WTC11 (cell line): ENCODE measurements at regions not wholly inside any gene's neighbourhood (a gene's known extent, or its start where the extent isn't known, plus 50 kb on each side); places are given as distances from the start of the nearest gene placed in this dataset.

Experiments used
- ATAC-seq: fragments of 200-7000 bp; cut with Tn5 transposase; 2 replicates; pipeline ENCODE4 v1.10.0; 2021; ENCODE audit warnings: mild to moderate bottlenecking, moderate library complexity
- CTCF ChIA-PET: fragments of 300-600 bp; sonication (Branson Sonifier 250); formaldehyde crosslinking; loops from one replicate; lab custom pipeline; 2021; ENCODE audit warnings: antibody characterized with exemption; lab: Charles Lee
- POLR2A ChIA-PET: fragments of 350-600 bp; sonication (Branson Sonifier 250); formaldehyde crosslinking; loops from one replicate; lab custom pipeline; 2021; ENCODE audit warnings: antibody characterized with exemption; lab: Charles Lee
- DNase-seq: peaks from one replicate; pipeline ENCODE4 v3.0.0; 2021; ENCODE audit warnings: low spot score
- H3K27ac Mint-ChIP-seq: 2 replicates; pipeline ENCODE4 v1.8.0; 2021; ENCODE audit warnings: mixed read lengths
- H3K27me3 Mint-ChIP-seq: 2 replicates; pipeline ENCODE4 v1.8.0; 2021; ENCODE audit warnings: low read depth, mild to moderate bottlenecking, moderate library complexity, mixed read lengths
- H3K36me3 Mint-ChIP-seq: 2 replicates; pipeline ENCODE4 v1.8.0; 2021; ENCODE audit warnings: mixed read lengths
- H3K4me1 Mint-ChIP-seq: 2 replicates; pipeline ENCODE4 v1.8.0; 2022; ENCODE audit warnings: mixed read lengths
- H3K4me3 Mint-ChIP-seq: 2 replicates; pipeline ENCODE4 v1.8.0; 2021; ENCODE audit warnings: mild to moderate bottlenecking, moderate library complexity, mixed read lengths
- H3K9me3 Mint-ChIP-seq: 2 replicates; pipeline ENCODE4 v1.8.0; 2021; ENCODE audit warnings: mixed read lengths
- ATF1 ChIP-seq: sonication (generic); formaldehyde crosslinking; IDR thresholded peaks from 2 replicates; pipeline ENCODE4 v1.8.1; 2023; ENCODE audit warnings: mild to moderate bottlenecking, moderate library complexity, missing genetic modification reagents
- CDX4 ChIP-seq: fragments of 250-450 bp; sonication (Bioruptor Pico); IDR thresholded peaks from 2 replicates; pipeline ENCODE4 v1.9.0; 2021; ENCODE audit warnings: moderate library complexity, mild to moderate bottlenecking, inconsistent platforms, borderline replicate concordance
- JAZF1 ChIP-seq: fragments of 250-450 bp; sonication (Bioruptor Pico); IDR thresholded peaks from 2 replicates; pipeline ENCODE4 v1.9.0; 2021; ENCODE audit warnings: moderate library complexity, mild to moderate bottlenecking, inconsistent platforms
- MYBL2 ChIP-seq: sonication (generic); formaldehyde crosslinking; IDR thresholded peaks from 2 replicates; pipeline ENCODE4 v1.8.1; 2023; ENCODE audit warnings: mild to moderate bottlenecking, moderate library complexity, missing genetic modification reagents
- NR1H2 ChIP-seq: sonication (generic); formaldehyde crosslinking; IDR thresholded peaks from 2 replicates; pipeline ENCODE4 v1.9.0; 2021; ENCODE audit warnings: mild to moderate bottlenecking, moderate library complexity, missing genetic modification reagents
- NR3C1 ChIP-seq: sonication (generic); formaldehyde crosslinking; conservative IDR thresholded peaks from 2 replicates; pipeline ENCODE4 v1.8.1; 2023; ENCODE audit warnings: low read depth, mild to moderate bottlenecking, missing genetic modification reagents
- RORB ChIP-seq: fragments of 250-450 bp; sonication (Bioruptor Pico); IDR thresholded peaks from 2 replicates; pipeline ENCODE4 v1.9.0; 2021; ENCODE audit warnings: mild to moderate bottlenecking
- TEAD4 ChIP-seq: sonication (generic); formaldehyde crosslinking; IDR thresholded peaks from 2 replicates; pipeline ENCODE4 v1.8.0; 2022; ENCODE audit warnings: mild to moderate bottlenecking, missing genetic modification reagents
- USF1 ChIP-seq: sonication (generic); formaldehyde crosslinking; IDR thresholded peaks from 2 replicates; pipeline ENCODE4 v1.8.0; 2022; ENCODE audit warnings: mild to moderate bottlenecking, missing genetic modification reagents
- USF2 ChIP-seq: sonication (generic); formaldehyde crosslinking; IDR thresholded peaks from 2 replicates; pipeline ENCODE4 v1.8.1; 2023; ENCODE audit warnings: mild to moderate bottlenecking, missing genetic modification reagents, moderate library complexity
- ZMAT4 ChIP-seq: fragments of 250-450 bp; sonication (Bioruptor Pico); IDR thresholded peaks from 2 replicates; pipeline ENCODE4 v1.9.0; 2021; ENCODE audit warnings: mild to moderate bottlenecking
- ZNF317 ChIP-seq: sonication (generic); formaldehyde crosslinking; IDR thresholded peaks from 2 replicates; pipeline ENCODE4 v1.8.1; 2023; ENCODE audit warnings: low read depth, mild to moderate bottlenecking, moderate library complexity, missing genetic modification reagents, borderline replicate concordance
- ZNF532 ChIP-seq: fragments of 250-450 bp; sonication (Bioruptor Pico); IDR thresholded peaks from 2 replicates; pipeline ENCODE4 v1.9.0; 2021; ENCODE audit warnings: mild to moderate bottlenecking, borderline replicate concordance

- H3K27me3 Mint-ChIP-seq, result peaks cover 4% of the 10 kb centered on the region; the same call in 1 of the 2 replicates
- no peak for ATAC-seq
- POLR2A ChIA-PET, result no interaction called here
- H3K36me3 Mint-ChIP-seq, result peaks cover 25% of the 10 kb centered on the region
- DNase-seq, result no peak
- CTCF ChIA-PET, result no interaction called here
- H3K4me1 Mint-ChIP-seq, result peaks cover under 1% of the 10 kb centered on the region; the same call in 1 of the 2 replicates
- TF ChIP-seq CDX4 (no peak), RORB (no peak), ZMAT4 (CRISPR knock-in tag) (no peak), JAZF1 (no peak), TEAD4 (CRISPR knock-in tag) (no peak), NR1H2 (CRISPR knock-in tag) (no peak), MYBL2 (CRISPR knock-in tag) (no peak), USF2 (CRISPR knock-in tag) (peak; percentile 88), ZNF317 (CRISPR knock-in tag) (no peak), USF1 (CRISPR knock-in tag) (peak; percentile 85)
- H3K27ac Mint-ChIP-seq, result no peak overlapping the region
- peaks cover 62% of the 10 kb centered on the region for H3K9me3 Mint-ChIP-seq
- H3K4me3 Mint-ChIP-seq, result no peak overlapping the region
These were observed 84.7 kb upstream of the LRRN1 start for GRCh38 chr3:3714572-3714971.

GRCh38 chr3:3712971-3713370 is 86.3 kb upstream of the LRRN1 start:
- POLR2A ChIA-PET, result no interaction called here

More at GRCh38 chr3:3712971-3713370, 86.3 kb upstream of the LRRN1 start:
- H3K4me1 Mint-ChIP-seq, result peaks cover 16% of the 10 kb centered on the region
- H3K27me3 Mint-ChIP-seq, result no peaks in the 10 kb centered on the region; the same call in 1 of the 2 replicates
- DNase-seq (no peak), ATAC-seq (no peak)
- peaks cover 61% of the 10 kb centered on the region for H3K9me3 Mint-ChIP-seq
- H3K27ac Mint-ChIP-seq, result no peak overlapping the region
- TF ChIP-seq ATF1 (CRISPR knock-in tag) (no peak), ZNF532 (CRISPR knock-in tag) (no peak), NR3C1 (CRISPR knock-in tag) (no peak)
- H3K4me3 Mint-ChIP-seq, result no peak overlapping the region
- CTCF ChIA-PET, result no interaction called here
- H3K36me3 Mint-ChIP-seq, result peaks cover 15% of the 10 kb centered on the region
